PC-3 (cell line): ENCODE measurements at regions not wholly inside any gene's neighbourhood (a gene's known extent, or its start where the extent isn't known, plus 50 kb on each side); places are given as distances from the start of the nearest gene placed in this dataset.
A peak's percentile ranks its signal among the peaks of the same experiment; 100 is the strongest.

Experiments used
- ATAC-seq: fragments of 200-7000 bp; cut with Tn5 transposase; 2 replicates; pipeline ENCODE4 v1.9.1; 2020; ENCODE audit warnings: mild to moderate bottlenecking, moderate library complexity
- BruUV-seq: library from RNA; stranded (reverse); fragments of 400-500 nt; replicated peaks from 2 replicates; lab custom pipeline; 2021; lab: Mats Ljungman, UMichigan
- CTCF ChIA-PET: fragments of 300-600 bp; sonication (Branson Sonifier 250); formaldehyde crosslinking; loops from one replicate; lab custom pipeline; 2022; ENCODE audit warnings: antibody characterized with exemption; lab: Charles Lee
- POLR2A ChIA-PET: fragments of 300-600 bp; sonication (Branson Sonifier 250); formaldehyde crosslinking; loops from one replicate; lab custom pipeline; 2022; ENCODE audit warnings: antibody characterized with exemption; ENCODE audit not compliant: unreplicated experiment; lab: Charles Lee
- DNase-seq: peaks from one replicate; pipeline ENCODE4 v3.0.0-alpha.2; 2015
- H2AFZ ChIP-seq: fragments of 300-600 bp; sonication (generic); 2 replicates; pipeline ENCODE4 v1.6.0; 2016; ENCODE audit warnings: antibody characterized with exemption, low read length
- H3F3A ChIP-seq: fragments of 300-600 bp; sonication (generic); one replicate; pipeline ENCODE4 v1.6.0; 2017; ENCODE audit warnings: antibody characterized with exemption, low read length, control low read depth, mild to moderate bottlenecking; ENCODE audit not compliant: unreplicated experiment
- H3K27ac ChIP-seq: fragments of 300-600 bp; sonication (generic); 2 replicates; pipeline ENCODE4 v1.5.1; 2016; ENCODE audit warnings: mild to moderate bottlenecking, low read length
- H3K27me3 ChIP-seq: fragments of 300-600 bp; sonication (generic); 2 replicates; pipeline ENCODE4 v1.6.1; 2016; ENCODE audit warnings: low read length, mixed read lengths
- H3K36me3 ChIP-seq: fragments of 300-600 bp; sonication (generic); 2 replicates; pipeline ENCODE4 v1.6.1; 2016; ENCODE audit warnings: low read depth, mixed run types, low read length, mixed read lengths
- H3K4me1 ChIP-seq: fragments of 300-600 bp; sonication (generic); 2 replicates; pipeline ENCODE4 v1.5.1; 2016; ENCODE audit warnings: low read length; ENCODE audit not compliant: insufficient read depth
- H3K4me2 ChIP-seq: fragments of 300-600 bp; sonication (generic); 2 replicates; pipeline ENCODE4 v1.6.0; 2016; ENCODE audit warnings: low read length
- H3K4me3 ChIP-seq: fragments of 300-600 bp; sonication (generic); 2 replicates; pipeline ENCODE4 v1.5.1; 2016; ENCODE audit warnings: mild to moderate bottlenecking, low read length, mixed read lengths
- H3K79me2 ChIP-seq: fragments of 300-600 bp; sonication (generic); 2 replicates; pipeline ENCODE4 v1.6.1; 2017; ENCODE audit warnings: low read length, mixed read lengths
- H3K9ac ChIP-seq: fragments of 300-600 bp; sonication (generic); 2 replicates; pipeline ENCODE4 v1.6.0; 2016; ENCODE audit warnings: mild to moderate bottlenecking, low read length
- H3K9me2 ChIP-seq: fragments of 300-600 bp; sonication (generic); replicated peaks from 2 replicates; pipeline ENCODE4 v1.6.1; 2016; ENCODE audit warnings: mixed run types, low read length, mixed read lengths
- H3K9me3 ChIP-seq: fragments of 300-600 bp; sonication (generic); 2 replicates; pipeline ENCODE4 v1.6.1; 2016; ENCODE audit warnings: low read length, mixed read lengths
- H4K20me1 ChIP-seq: fragments of 300-600 bp; sonication (generic); 2 replicates; pipeline ENCODE4 v1.6.1; 2016; ENCODE audit warnings: low read length, mixed read lengths
- CTCF ChIP-seq: fragments of 300-600 bp; sonication (generic); conservative IDR thresholded peaks from 2 replicates; pipeline ENCODE4 v1.5.1; 2017; ENCODE audit warnings: antibody characterized with exemption, low read depth, mild to moderate bottlenecking, low read length
- EZH2 ChIP-seq: fragments of 300-600 bp; sonication (generic); IDR thresholded peaks from one replicate; pipeline ENCODE4 v1.6.1; 2017; ENCODE audit warnings: antibody characterized with exemption, mild to moderate bottlenecking, low read length; ENCODE audit not compliant: unreplicated experiment
- EZH2phosphoT487 ChIP-seq: fragments of 300-600 bp; sonication (generic); IDR thresholded peaks from 2 replicates; pipeline ENCODE4 v1.6.1; 2018; ENCODE audit warnings: mild to moderate bottlenecking, antibody characterized with exemption, low read length, borderline replicate concordance
- intact Hi-C: fragments of 100-400 bp; cut with micrococcal nuclease; formaldehyde crosslinking; loops from 2 replicates; pipeline ENCODE4 v1.9.0; 2023

GRCh38 chr15:87579537-87579936 lies 677.0 kb downstream of the NTRK3 start:
- Histone ChIP-seq H2AFZ (no peak overlapping the region), H3F3A (no peaks in the 10 kb centered on the region), H3K36me3 (no peaks in the 10 kb centered on the region), H3K9me3 (no peaks in the 10 kb centered on the region), H3K4me3 (no peak overlapping the region), H3K79me2 (no peaks in the 10 kb centered on the region), H3K27me3 (no peaks in the 10 kb centered on the region), H3K27ac (peak overlapping the region; percentile 79), H3K9me2 (no peaks in the 10 kb centered on the region), H3K4me2 (peak overlapping the region; percentile 40; the same call in 1 of the 2 replicates), H3K4me1 (peaks cover 18% of the 10 kb centered on the region), H4K20me1 (no peaks in the 10 kb centered on the region), H3K9ac (no peak overlapping the region; the same call in 1 of the 2 replicates)
- CTCF ChIA-PET = no interaction called here
- intact Hi-C loops = no loop called here
- peak; percentile 43 for DNase-seq
- ATAC-seq = no peak
- no TSS peak for BruUV-seq
- POLR2A ChIA-PET = no interaction called here
- no peak for TF ChIP-seq EZH2phosphoT487
- no peak for TF ChIP-seq EZH2
- no peak for TF ChIP-seq CTCF

DNA sequence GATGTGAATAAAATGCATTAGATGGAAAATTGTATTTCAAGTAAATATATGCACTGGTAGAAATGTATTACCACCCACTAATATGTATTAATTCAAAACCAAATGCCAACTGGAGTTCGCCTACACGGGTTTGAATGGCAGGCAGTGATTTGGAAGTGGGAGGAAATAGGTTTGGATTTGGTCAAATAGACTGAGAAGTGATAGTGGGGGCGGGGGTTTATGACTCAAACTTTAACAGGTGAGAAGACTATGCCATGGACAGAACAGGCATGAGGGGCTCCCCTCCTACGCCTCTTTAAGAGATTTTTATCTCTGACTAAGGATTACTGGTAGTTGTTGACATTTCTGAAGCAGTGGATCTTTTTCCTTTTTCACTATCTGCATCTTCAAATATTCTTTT lies 677.8 kb downstream of the NTRK3 start:
- DNase-seq = peak; percentile 51
- ATAC-seq = no peak
- Histone ChIP-seq H3K4me3 (no peak overlapping the region), H3F3A (no peaks in the 10 kb centered on the region), H4K20me1 (no peaks in the 10 kb centered on the region), H3K9ac (no peak overlapping the region), H3K79me2 (no peaks in the 10 kb centered on the region), H3K27ac (peak overlapping the region; percentile 79), H3K27me3 (no peaks in the 10 kb centered on the region), H3K4me2 (peak overlapping the region; percentile 40), H2AFZ (no peak overlapping the region), H3K4me1 (peaks cover 18% of the 10 kb centered on the region), H3K9me3 (no peaks in the 10 kb centered on the region), H3K36me3 (no peaks in the 10 kb centered on the region), H3K9me2 (no peaks in the 10 kb centered on the region)
- ChIA-PET POLR2A (no interaction called here), CTCF (no interaction called here)
- no peak for TF ChIP-seq CTCF
- TF ChIP-seq EZH2 = no peak
- intact Hi-C loops = no loop called here
- no TSS peak for BruUV-seq

- no peaks in the 10 kb centered on the region for H3K79me2 ChIP-seq
- no peaks in the 10 kb centered on the region for H3K9me2 ChIP-seq
- intact Hi-C loops = no loop called here
- H3F3A ChIP-seq = no peaks in the 10 kb centered on the region
- no peaks in the 10 kb centered on the region for H4K20me1 ChIP-seq
- no peak overlapping the region for H3K9ac ChIP-seq
- H3K27me3 ChIP-seq = no peaks in the 10 kb centered on the region
- no peak overlapping the region for H3K4me3 ChIP-seq
- no peak for TF ChIP-seq CTCF
- no peak for TF ChIP-seq EZH2
- TF ChIP-seq EZH2phosphoT487 = no peak
- H3K36me3 ChIP-seq = no peaks in the 10 kb centered on the region
- H3K9me3 ChIP-seq = no peaks in the 10 kb centered on the region
- ATAC-seq (no peak), DNase-seq (no peak)
- BruUV-seq = no TSS peak
- no peak overlapping the region for H3K27ac ChIP-seq
- CTCF ChIA-PET = no interaction called here
- POLR2A ChIA-PET = no interaction called here
- no peak overlapping the region for H2AFZ ChIP-seq
- H3K4me1 ChIP-seq = peaks cover 21% of the 10 kb centered on the region
- H3K4me2 ChIP-seq = no peak overlapping the region
These were observed 679.2 kb downstream of the NTRK3 start for GRCh38 chr15:87577336-87577735.
